WTC11 (cell line): ENCODE measurements at regions not wholly inside any gene's neighbourhood (a gene's known extent, or its start where the extent isn't known, plus 50 kb on each side); places are given as distances from the start of the nearest gene placed in this dataset.

Source experiments
- ATAC-seq: fragments of 200-7000 bp; cut with Tn5 transposase; 2 replicates; pipeline ENCODE4 v1.10.0; 2021; ENCODE audit warnings: mild to moderate bottlenecking, moderate library complexity
- CTCF ChIA-PET: fragments of 300-600 bp; sonication (Branson Sonifier 250); formaldehyde crosslinking; loops from one replicate; lab custom pipeline; 2021; ENCODE audit warnings: antibody characterized with exemption; lab: Charles Lee
- POLR2A ChIA-PET: fragments of 350-600 bp; sonication (Branson Sonifier 250); formaldehyde crosslinking; loops from one replicate; lab custom pipeline; 2021; ENCODE audit warnings: antibody characterized with exemption; lab: Charles Lee
- DNase-seq: peaks from one replicate; pipeline ENCODE4 v3.0.0; 2021; ENCODE audit warnings: low spot score
- H3K27ac Mint-ChIP-seq: 2 replicates; pipeline ENCODE4 v1.8.0; 2021; ENCODE audit warnings: mixed read lengths
- H3K27me3 Mint-ChIP-seq: 2 replicates; pipeline ENCODE4 v1.8.0; 2021; ENCODE audit warnings: low read depth, mild to moderate bottlenecking, moderate library complexity, mixed read lengths
- H3K36me3 Mint-ChIP-seq: 2 replicates; pipeline ENCODE4 v1.8.0; 2021; ENCODE audit warnings: mixed read lengths
- H3K4me1 Mint-ChIP-seq: 2 replicates; pipeline ENCODE4 v1.8.0; 2022; ENCODE audit warnings: mixed read lengths
- H3K4me3 Mint-ChIP-seq: 2 replicates; pipeline ENCODE4 v1.8.0; 2021; ENCODE audit warnings: mild to moderate bottlenecking, moderate library complexity, mixed read lengths
- H3K9me3 Mint-ChIP-seq: 2 replicates; pipeline ENCODE4 v1.8.0; 2021; ENCODE audit warnings: mixed read lengths
- ATF6 ChIP-seq: sonication (generic); formaldehyde crosslinking; IDR thresholded peaks from 2 replicates; pipeline ENCODE4 v1.8.1; 2023; ENCODE audit warnings: mild to moderate bottlenecking, missing genetic modification reagents
- CREM ChIP-seq: sonication (generic); formaldehyde crosslinking; IDR thresholded peaks from 2 replicates; pipeline ENCODE4 v1.8.1; 2022; ENCODE audit warnings: mild to moderate bottlenecking, missing genetic modification reagents, moderate library complexity
- ERG ChIP-seq: fragments of 250-450 bp; sonication (Bioruptor Pico); IDR thresholded peaks from 2 replicates; pipeline ENCODE4 v1.8.0; 2021; ENCODE audit warnings: mild to moderate bottlenecking
- ETV6 ChIP-seq: sonication (generic); formaldehyde crosslinking; IDR thresholded peaks from 2 replicates; pipeline ENCODE4 v1.8.1; 2022; ENCODE audit warnings: mild to moderate bottlenecking, missing genetic modification reagents
- FOXP1 ChIP-seq: sonication (generic); formaldehyde crosslinking; IDR thresholded peaks from 2 replicates; pipeline ENCODE4 v1.8.0; 2022; ENCODE audit warnings: missing genetic modification reagents, mild to moderate bottlenecking, moderate library complexity, borderline replicate concordance
- NFYB ChIP-seq: sonication (generic); formaldehyde crosslinking; conservative IDR thresholded peaks from 2 replicates; pipeline ENCODE4 v1.8.0; 2022; ENCODE audit warnings: low read depth, missing genetic modification reagents
- NR1H2 ChIP-seq: sonication (generic); formaldehyde crosslinking; IDR thresholded peaks from 2 replicates; pipeline ENCODE4 v1.9.0; 2021; ENCODE audit warnings: mild to moderate bottlenecking, moderate library complexity, missing genetic modification reagents
- SMAD3 ChIP-seq: sonication (generic); formaldehyde crosslinking; IDR thresholded peaks from 2 replicates; pipeline ENCODE4 v1.8.0; 2022; ENCODE audit warnings: missing genetic modification reagents, mild to moderate bottlenecking, borderline replicate concordance
- SP1 ChIP-seq: sonication (generic); formaldehyde crosslinking; conservative IDR thresholded peaks from 2 replicates; pipeline ENCODE4 v1.8.1; 2022; ENCODE audit warnings: missing genetic modification reagents
- STAT6 ChIP-seq: sonication (generic); formaldehyde crosslinking; conservative IDR thresholded peaks from 2 replicates; pipeline ENCODE4 v1.8.1; 2023; ENCODE audit warnings: mild to moderate bottlenecking, low read depth, missing genetic modification reagents, moderate library complexity
- USF1 ChIP-seq: sonication (generic); formaldehyde crosslinking; IDR thresholded peaks from 2 replicates; pipeline ENCODE4 v1.8.0; 2022; ENCODE audit warnings: mild to moderate bottlenecking, missing genetic modification reagents
- ZMAT4 ChIP-seq: fragments of 250-450 bp; sonication (Bioruptor Pico); IDR thresholded peaks from 2 replicates; pipeline ENCODE4 v1.9.0; 2021; ENCODE audit warnings: mild to moderate bottlenecking
- ZNF425 ChIP-seq: fragments of 250-450 bp; sonication (Bioruptor Pico); conservative IDR thresholded peaks from 2 replicates; pipeline ENCODE4 v1.9.0; 2021; ENCODE audit warnings: mild to moderate bottlenecking
- ZNF512 ChIP-seq: sonication (generic); formaldehyde crosslinking; IDR thresholded peaks from 2 replicates; pipeline ENCODE4 v1.8.1; 2022; ENCODE audit warnings: missing genetic modification reagents, borderline replicate concordance
- ZNF671 ChIP-seq: fragments of 250-450 bp; sonication (Bioruptor Pico); IDR thresholded peaks from 2 replicates; pipeline ENCODE4 v1.8.0; 2021; ENCODE audit warnings: mild to moderate bottlenecking

GRCh38 chr1:202068596-202068995 lies 54.1 kb upstream of the GPR37L1 start:
- ATAC-seq, result no peak
- CTCF ChIA-PET, result interaction anchor here (0.7 to 0.9 kb wide), 3 partner anchors 50 to 67 kb away, joined by 3 read pairs; no protein-coding TSS in a partner anchor
- TF ChIP-seq CREM (CRISPR knock-in tag) (no peak), ERG (CRISPR knock-in tag) (no peak), ZNF512 (CRISPR knock-in tag) (no peak), NR1H2 (CRISPR knock-in tag) (no peak), ZNF671 (no peak), ATF6 (CRISPR knock-in tag) (no peak), NFYB (CRISPR knock-in tag) (no peak), SMAD3 (CRISPR knock-in tag) (no peak), SP1 (CRISPR knock-in tag) (no peak), USF1 (no peak), ZMAT4 (CRISPR knock-in tag) (no peak), STAT6 (CRISPR knock-in tag) (no peak), ETV6 (CRISPR knock-in tag) (no peak), ZNF425 (no peak), FOXP1 (CRISPR knock-in tag) (no peak)
- Mint-ChIP-seq H3K27ac (no peak overlapping the region), H3K27me3 (no peaks in the 10 kb centered on the region; the same call in 1 of the 2 replicates), H3K9me3 (no peaks in the 10 kb centered on the region), H3K4me1 (0 out of 2 replicates have a peak, but pooled peaks cover 3% of the 10 kb centered on the region), H3K4me3 (no peak overlapping the region), H3K36me3 (no peaks in the 10 kb centered on the region)
- DNase-seq, result no peak
- POLR2A ChIA-PET, result no interaction called here
